HL-60 (cell line): ENCODE measurements at regions not wholly inside any gene's neighbourhood (a gene's known extent, or its start where the extent isn't known, plus 50 kb on each side); places are given as distances from the start of the nearest gene placed in this dataset.

Experiments used
- CTCF ChIP-seq: IDR thresholded peaks from one replicate; pipeline ENCODE4 v1.5.1; 2011; ENCODE audit warnings: low read length, control low read depth, inconsistent platforms; ENCODE audit not compliant: insufficient read depth
- POLR2AphosphoS5 ChIP-seq: IDR thresholded peaks from 2 replicates; pipeline ENCODE4 v1.6.1; 2012; ENCODE audit warnings: low read depth
- REST ChIP-seq: IDR thresholded peaks from 2 replicates; pipeline ENCODE4 v1.6.1; 2012; ENCODE audit warnings: low read depth; ENCODE audit not compliant: insufficient replicate concordance

GRCh38 chr5:104299998-104300706 is 737.6 kb upstream of the NUDT12 start:
- TF ChIP-seq CTCF: no peak
- TF ChIP-seq POLR2AphosphoS5: no peak
- TF ChIP-seq REST: no peak
